Stimulated activated CD8-positive, alpha-beta memory T cell treated with anti-CD3 and anti-CD28 coated beads, Interleukin-15, amount 100 ng/mL, for 48 hours (primary cell): ENCODE measurements at regions not wholly inside any gene's neighbourhood (a gene's known extent, or its start where the extent isn't known, plus 50 kb on each side); places are given as distances from the start of the nearest gene placed in this dataset.

Experiments used
- DNase-seq, 2 donors: peaks; one replicate each; pipeline ENCODE4 v3.0.0-alpha.2; 2020; ENCODE audit warnings: low read depth in 2 of 2

- no peak for DNase-seq
These were observed 63.0 kb downstream of the C5orf15 start for GRCh38 chr5:133905424-133905823.

DNA sequence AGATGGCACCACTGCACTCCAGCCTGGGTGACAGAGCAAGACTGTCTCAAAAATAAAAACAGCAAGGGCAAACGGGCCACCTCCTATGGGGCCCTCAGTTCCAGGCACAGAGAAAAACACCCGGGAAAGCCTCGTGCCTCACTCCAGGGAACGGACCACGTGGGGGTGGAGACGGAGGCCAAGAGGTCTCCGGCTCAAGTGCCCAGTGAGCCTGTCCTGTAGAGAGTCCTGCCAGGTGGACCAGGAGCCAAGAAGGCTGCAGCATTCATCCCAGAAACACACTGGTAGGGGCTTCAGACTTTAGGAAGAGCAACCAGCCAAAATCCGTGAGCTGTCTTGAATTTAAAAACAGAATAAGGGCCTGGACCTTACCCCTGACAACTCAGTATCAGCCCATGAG lies 63.8 kb downstream of the C5orf15 start:
- no peak for DNase-seq

DNA sequence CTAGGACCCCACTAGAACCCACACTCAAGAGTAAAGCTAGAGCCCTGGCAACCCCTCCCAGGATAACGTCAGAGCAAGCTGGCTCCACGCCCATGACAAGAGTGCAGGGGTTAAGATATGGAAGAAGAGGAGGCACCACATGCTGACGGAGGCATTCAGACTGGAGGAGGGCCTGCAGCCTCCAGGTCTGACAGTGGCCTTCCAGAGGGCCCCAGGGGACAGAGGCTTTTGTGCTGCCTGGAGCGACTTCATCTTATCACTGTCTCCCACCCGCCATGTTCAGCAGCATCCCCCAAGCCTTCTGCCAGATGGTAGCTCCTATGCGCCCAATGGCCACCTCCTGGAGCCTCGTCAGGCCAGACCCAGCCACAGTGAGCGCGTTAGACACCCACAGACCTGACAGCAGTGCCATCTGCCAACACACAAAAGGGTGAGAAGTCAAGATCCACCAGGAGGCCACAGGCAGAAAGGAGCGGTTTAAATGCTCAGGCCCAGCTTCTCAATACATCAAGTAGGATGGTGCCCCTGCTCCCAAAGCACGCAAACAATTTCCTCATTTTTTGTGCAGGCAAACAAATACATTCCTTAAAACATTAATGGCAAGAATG lies 65.8 kb downstream of the C5orf15 start:
- no peak for DNase-seq

GRCh38 chr5:133900534-133901270 lies 67.7 kb downstream of the C5orf15 start:
- DNase-seq = no peak

GRCh38 chr5:133899506-133899905 lies 68.9 kb downstream of the C5orf15 start:
- DNase-seq = no peak

DNA sequence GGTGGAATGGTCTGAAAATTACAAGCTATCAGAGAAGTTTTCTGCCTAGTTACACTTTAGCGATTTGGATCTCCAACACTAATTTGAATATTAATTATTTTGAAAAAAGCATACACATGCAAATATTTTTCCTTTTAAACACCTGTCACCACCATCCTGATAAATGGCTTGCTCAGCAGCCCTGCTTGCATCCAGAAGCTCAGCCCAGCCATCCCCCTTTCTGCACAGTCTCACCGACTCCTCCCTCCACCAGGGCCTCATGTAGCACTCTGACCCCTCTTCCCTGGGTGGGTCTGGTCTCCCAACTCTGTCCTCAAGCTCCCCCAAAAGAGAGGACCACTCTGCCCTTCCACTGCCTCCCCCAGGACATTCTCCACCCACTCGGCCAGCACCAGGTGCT lies 70.0 kb downstream of the C5orf15 start:
- no peak for DNase-seq

GRCh38 chr5:133897431-133897830 lies 71.0 kb downstream of the C5orf15 start:
- no peak for DNase-seq

DNA sequence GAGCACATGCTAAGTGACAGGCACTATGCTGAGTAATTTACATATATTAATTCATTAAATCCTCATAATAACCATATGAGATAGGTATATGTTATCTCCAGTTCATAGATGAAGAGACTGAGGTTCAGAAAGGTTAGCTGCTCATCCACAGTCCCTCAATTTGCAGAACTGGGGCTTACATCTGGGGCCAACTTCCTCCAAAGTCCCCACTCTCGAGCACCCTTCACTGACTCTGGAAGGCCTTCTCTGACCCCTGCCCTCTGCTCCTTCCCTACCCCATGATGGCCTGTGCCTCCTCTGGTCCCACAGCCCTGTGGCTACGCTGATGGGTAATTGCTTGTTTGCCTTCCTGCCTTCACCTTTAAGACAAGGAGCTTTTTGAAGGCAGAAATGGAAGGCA lies 71.6 kb downstream of the C5orf15 start:
- DNase-seq = no peak

GRCh38 chr5:133895979-133896845 lies 72.2 kb downstream of the C5orf15 start:
- no peak for DNase-seq

DNA sequence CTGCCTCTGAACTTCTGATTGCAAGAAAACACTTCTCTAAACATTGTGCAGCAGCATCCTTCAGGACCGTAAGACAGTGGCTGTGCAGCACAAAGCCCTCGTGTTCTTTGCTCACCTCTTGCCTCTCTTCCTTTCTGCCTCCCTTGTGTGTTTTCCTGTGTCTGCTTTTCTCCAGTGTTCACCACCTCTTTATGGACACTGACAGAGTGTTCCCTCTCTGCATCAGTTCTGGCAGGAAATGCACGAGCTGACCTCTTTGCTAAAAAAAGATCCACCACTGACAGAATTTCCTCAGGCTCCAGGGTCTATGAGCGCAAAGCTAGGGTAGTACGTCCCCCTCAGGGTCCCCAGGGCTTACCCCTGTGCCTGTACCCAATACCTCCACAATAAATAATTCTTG lies 74.3 kb downstream of the C5orf15 start:
- no peak for DNase-seq

DNA sequence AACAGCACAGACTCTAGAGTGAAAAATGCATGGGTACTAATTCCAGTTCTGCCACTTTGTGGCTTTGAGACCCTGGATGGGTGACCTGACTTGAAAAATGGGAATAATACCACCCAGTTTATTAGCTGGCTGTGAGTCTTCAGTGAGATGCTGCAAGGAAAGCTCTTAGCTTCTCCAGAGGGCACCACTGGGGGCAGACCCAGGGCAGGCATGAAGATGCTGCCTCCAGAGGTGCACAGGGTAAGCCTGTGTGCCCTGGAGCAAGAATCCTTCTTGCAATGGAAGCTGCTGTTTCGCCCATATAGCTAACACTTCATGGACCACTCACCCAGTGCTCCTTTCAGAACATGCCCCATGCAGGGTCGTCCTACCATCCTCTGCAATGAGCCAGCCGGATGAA lies 75.7 kb downstream of the C5orf15 start:
- DNase-seq = no peak

- no peak for DNase-seq
These were observed 76.1 kb downstream of the C5orf15 start for GRCh38 chr5:133892306-133892705.

GRCh38 chr5:133891390-133891789 lies 77.0 kb downstream of the C5orf15 start:
- no peak for DNase-seq

GRCh38 chr5:133890776-133891280 lies 77.6 kb downstream of the C5orf15 start:
- DNase-seq = no peak

GRCh38 chr5:133890314-133890713 lies 78.1 kb downstream of the C5orf15 start:
- DNase-seq = no peak

DNA sequence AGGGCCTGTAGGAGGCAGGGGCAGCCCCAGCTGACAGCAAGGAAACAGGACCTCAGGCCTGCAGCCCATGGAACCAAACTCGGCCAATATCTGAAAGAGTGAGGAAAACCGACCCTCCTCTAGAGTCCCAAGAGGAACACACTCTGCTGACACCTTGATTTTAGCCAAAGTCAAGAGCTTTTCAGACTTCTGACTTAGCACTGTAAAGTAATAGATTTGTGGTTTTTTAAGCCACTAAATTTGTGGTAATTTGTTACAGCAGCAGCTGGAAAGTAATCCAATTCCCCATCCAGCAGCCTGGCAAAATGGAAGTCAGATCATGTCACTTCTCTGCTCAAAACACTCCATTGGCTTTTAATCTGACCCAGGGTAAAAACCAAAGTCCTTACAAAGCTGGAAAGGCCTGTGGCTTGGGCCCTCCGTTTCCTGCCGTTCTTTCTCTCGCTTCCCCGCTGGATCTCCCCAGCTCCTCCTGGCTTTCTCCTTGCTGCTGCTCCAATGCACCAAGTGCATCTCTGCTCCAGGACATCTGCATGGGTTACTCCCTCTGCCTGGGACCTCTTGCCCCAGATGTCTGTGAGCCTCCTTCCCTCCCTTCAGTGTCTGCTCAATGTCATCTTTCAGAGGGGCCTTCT lies 79.0 kb downstream of the C5orf15 start:
- no peak for DNase-seq

- DNase-seq = no peak
These were observed 79.8 kb downstream of the C5orf15 start for GRCh38 chr5:133888625-133888991.

DNA sequence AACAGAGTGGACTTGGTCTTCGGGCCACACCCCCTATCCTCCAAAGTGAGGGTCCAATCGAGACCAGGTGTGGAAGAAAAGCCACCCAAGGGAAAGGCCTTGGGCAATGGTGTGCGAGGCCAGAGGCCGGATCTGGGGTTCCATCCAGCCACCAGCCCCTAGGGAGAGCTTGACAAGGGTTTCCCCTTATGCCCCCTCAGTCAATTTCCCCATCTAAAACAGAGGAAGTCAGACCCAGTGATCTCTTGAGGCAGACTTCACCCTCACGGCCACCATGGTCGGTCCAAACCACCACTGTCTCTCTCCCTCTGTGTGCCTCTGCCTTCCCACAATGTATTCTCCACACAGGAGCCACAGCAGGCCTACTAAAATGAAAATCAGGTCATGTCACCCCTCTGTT lies 82.9 kb downstream of the C5orf15 start:
- no peak for DNase-seq

DNA sequence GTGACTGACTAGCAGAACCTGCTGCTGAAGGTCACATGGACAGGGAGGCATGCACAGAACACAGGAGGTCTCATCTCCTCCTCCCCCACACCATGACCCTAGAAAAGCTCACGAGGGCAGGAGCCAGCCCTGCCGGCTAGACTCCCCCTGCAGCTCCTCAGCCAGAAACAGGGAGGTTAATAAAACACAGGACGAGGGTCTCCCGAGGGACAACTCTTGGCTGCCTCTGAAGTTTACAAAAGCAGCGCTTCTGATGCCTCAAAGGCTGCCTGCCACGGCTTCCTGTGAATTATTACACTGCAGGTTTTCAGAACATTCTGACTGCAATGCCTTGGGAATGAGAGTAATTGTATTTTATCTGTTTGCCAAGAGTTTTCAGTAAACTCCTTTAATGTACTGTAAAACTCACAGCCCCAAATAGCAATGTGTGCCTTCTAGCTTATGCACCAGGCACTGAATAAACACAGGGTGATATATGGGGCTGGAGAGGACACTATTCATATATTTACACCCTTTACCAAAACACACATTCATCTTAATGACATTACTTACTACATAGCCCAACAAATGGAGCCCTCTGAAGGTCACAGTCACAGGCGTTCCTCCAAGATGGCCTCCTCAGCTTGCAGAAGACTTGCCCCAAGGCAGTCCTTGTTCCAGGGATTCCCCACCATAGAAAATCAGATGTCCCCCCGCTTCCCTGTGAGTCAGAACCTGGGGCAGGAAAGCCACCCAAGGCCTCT lies 83.7 kb downstream of the C5orf15 start:
- no peak for DNase-seq

- DNase-seq = no peak
These were observed 84.5 kb downstream of the C5orf15 start for GRCh38 chr5:133883916-133884315.

- no peak for DNase-seq
These were observed 85.6 kb downstream of the C5orf15 start for GRCh38 chr5:133882846-133883245.

DNA sequence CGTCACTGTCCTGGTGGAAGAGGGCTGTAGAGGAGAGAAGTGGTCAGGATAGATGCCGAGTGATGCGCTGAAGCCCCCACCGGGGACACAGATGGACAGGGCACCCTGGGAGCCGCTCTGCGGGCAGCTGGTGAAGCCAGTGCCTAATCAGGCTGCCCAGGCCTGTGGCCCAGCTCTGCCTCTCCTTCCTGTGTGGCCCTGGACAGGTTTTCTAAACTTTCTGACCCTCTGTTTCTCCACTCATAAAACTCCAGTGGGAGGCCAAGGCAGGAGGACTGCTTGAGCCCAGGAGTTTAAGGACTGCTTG lies 86.1 kb downstream of the C5orf15 start:
- no peak for DNase-seq
